Bone marrow (tissue), 2 donors: ENCODE measurements at regions not wholly inside any gene's neighbourhood (a gene's known extent, or its start where the extent isn't known, plus 50 kb on each side); places are given as distances from the start of the nearest gene placed in this dataset.
"Not testable (repeated sequence)": the region's sequence is repeated elsewhere in the genome, so short reads cannot be mapped to it uniquely, and the experiment has no call there.

Experiments
- DNase-seq, 2 donors: peaks; one replicate each; lab custom pipeline; 2025; lab: John Stamatoyannopoulos, UW

DNA sequence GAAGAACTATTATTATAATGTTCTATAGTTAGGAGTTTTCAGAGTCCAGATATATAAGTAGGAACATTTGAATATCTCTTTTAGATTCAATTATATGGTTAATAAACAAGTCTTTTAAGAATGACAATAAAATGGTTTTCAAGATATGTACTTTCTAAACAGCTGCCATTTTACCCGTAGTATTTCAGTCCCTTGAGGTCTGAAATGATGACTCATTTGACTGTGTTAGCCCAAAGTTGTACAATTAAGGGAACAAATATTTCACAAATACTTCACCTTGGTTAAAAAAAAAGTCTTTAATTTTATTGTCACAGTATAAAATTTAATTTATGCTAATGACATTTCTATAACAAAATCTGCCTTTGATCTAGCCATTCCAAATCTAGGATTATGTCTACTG, 91.6 kb upstream of the TANK start:
- DNase-seq, result no peak

- DNase-seq, result no peak
Measured at GRCh38 chr2:161070693-161071479, 89.3 kb upstream of the TANK start.

DNA sequence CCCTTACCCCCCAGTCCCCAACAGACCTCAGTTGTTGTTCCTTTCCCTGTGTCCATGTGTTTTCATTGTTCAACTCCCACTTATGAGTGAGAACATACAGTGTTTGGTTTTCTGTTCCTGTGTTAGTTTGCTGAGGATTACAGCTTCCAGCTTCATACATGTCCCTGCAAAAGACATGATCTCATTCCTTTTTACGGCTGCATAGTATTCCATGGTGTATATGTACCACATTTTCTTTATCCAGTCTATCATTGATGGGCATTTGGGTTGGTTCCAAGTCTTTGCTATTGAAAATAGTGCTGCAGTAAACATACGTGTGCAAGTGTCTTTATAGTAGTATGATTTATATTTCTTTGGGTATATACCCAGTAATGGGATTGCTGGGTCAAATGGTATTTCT, 87.8 kb upstream of the TANK start:
- DNase-seq, result not testable (repeated sequence)

DNA sequence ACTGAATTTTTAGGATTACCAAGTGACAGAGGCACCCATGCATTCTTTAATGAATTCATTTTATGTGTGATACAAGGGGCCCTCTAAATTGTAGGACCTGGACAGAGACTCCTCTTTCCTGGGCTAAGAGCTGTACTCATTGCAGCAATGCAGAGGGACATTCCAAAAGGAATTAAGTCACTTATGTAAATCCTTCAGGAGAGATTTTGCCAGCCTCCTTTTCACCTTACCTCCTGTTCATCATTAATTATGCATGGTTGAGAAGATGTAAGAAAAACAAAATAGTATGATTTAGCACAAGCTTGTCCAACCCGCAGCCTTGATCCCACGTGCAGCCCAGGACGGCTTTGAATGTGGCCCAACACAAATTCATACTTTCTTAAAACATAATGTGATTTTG, 84.5 kb upstream of the TANK start:
- DNase-seq, result no peak

DNA sequence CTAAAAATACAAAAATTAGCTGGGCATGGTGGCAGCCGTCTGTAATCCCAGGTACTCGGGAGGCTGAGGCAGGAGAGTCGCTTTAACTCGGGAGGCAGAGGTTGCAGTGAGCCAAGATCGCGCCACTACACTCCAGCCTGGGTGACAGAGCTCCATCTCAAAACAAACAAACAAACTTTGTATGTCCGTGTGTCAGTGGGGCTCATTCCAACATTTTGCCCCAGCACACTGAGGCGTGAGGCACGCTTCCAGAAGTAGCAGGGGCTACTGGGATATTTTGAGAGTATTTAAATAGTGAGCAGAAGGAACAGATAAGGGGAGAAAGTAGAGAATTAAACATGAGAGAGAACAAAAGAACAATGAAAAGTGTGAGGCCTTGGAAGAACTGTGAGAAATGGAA, 83.3 kb upstream of the TANK start:
- DNase-seq, result no peak

DNA sequence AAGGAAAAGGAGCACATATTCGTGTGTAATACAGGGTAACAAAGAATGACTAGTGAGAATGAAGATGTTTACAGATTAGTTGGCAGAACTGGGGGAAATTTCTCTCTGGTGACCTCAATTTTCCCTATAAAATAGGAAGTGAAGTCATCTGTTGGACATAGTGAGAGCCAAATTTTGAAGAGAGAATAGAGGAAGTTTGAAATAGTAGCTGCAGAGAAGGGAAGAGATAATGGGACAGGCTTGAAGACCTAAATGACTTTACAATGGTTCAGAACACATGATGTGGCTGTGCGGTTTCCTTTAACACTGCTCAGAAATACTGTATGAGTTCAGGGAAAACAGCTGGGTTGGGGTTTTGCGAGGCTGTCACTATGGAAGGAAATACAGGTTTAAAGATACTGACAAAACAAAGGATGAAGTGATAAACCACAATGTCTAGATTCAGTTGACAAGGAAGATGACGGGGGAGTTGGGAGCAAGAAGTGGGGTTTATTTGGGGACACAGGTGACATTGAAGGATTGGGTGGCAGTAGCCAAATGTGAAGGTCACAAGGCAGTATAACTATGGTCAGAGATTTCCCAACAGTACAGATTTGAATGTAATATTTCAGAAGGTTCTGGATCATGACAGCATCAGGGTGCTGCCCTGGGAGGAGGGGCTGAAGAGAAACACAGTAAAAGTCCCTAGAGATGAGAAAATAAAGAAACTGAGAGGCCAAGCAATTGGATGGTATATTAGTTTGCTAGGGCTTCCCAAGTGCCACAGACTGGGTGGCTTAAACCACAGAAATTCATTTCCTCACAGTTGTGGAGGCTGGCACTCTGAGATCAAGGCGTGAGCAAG, 82.6 kb upstream of the TANK start:
- peak; percentile 53 to 99 for DNase-seq

- DNase-seq, result no peak
Measured at GRCh38 chr2:161078211-161078539, 82.1 kb upstream of the TANK start.

DNA sequence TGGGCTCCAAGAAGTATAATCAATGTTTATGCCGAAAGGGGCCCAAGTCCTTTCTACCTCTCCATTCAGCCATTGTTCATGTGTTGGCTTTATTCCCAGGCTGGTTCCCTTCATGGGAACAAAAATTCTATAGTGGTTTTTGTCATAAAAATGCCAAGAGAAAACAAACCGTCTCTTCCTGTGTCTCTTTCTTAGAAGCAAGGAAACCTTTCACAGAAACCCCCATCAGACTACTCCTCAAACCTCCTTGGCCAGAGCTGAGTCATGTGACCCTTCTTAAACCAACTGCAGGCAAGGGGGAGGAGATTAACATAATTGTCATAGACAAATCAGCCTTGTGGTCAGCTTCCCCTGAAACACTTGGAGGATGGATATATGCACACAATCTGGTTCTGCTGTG, 75.1 kb upstream of the TANK start:
- no peak for DNase-seq

DNA sequence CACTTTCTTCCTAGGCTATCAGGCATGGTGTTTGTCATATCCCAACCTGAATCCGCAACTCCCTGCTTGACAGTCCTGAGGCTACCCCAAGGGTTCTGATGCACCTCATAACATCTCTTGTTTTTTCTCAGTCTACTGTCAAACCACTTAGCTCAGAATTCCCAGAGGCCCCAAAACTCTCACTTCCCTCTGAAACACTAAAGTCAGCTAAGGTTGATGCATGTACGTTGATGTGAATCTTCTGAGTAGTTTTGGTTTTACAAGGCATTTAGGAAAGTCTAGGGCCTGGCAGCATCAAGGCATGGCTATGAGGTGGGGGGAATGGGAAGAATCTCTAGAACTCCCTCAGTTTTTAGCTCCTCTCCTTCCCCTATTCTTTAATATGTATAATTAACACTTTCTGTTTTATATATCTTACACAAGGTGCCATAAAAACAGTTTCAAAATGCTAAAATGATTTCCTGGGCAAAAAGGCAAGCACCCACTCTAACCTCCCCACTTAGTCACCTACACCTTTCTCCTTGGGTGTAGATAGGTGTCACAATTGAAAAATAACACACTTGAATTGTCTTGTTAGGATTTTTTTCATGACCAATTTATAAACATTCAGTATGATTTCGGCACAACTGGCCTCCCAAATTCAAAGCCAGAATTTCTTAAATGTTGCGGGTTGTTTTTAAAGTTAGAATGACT, 71.4 kb upstream of the TANK start:
- no peak for DNase-seq

GRCh38 chr2:161090411-161090810, 69.8 kb upstream of the TANK start:
- peak in 1 of 2 donors; percentile 75 for DNase-seq

DNA sequence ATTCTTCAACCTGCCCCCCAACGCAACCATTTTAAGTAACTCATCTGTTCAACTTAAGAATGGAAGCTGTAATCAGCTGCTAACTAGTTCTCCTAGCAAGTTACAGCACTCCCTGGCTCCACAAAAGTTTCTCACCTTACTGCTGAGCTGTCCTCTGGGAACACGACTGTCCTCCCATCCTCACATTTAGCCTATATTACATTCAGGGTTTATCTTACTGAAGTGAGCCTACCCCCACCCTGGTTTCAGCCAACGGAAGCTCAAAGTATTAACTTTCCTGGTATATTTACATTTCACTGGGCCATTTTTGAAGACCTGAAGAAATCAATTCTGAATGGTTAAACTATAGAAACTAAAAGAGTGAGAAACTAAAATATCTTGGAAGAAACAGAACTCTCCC, 64.9 kb upstream of the TANK start:
- DNase-seq, result no peak

DNA sequence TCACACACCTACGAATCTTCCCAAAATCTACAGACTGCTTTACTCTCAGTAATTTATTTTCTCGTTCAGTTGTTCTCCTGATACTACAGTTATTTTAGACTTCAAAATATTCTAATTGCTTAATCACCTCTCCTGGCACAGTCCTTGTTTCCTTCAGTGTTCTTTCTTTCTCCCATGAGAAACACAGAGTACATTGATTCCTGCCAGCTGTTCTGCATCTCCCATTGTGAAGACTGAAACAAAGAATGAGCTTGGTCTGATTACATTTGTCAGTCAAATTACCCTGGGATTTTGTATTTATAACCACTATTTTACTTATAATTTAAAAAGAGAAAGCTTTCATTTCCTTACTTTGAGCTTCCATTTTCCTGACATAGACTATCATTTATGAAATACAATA, 63.9 kb upstream of the TANK start:
- no peak for DNase-seq

DNA sequence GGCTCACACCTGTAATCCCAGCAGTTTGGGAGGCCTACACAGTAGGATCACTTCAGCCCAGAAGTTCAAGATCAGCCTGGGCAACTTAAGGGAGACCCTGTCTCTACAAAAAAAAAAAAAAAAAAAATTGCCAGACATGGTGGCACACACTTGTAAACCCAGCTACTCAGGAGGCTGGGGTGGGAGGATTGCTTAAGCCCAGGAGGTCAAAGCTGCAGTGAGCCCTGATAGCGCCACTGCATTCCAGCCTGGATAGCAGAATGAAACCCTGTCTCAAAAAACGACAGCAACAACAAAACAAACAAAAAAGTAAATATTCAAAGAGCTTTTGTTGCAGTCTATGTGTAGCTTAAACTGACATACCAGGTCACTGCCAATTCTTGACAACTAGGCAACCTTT, 63.1 kb upstream of the TANK start:
- DNase-seq, result no peak

DNA sequence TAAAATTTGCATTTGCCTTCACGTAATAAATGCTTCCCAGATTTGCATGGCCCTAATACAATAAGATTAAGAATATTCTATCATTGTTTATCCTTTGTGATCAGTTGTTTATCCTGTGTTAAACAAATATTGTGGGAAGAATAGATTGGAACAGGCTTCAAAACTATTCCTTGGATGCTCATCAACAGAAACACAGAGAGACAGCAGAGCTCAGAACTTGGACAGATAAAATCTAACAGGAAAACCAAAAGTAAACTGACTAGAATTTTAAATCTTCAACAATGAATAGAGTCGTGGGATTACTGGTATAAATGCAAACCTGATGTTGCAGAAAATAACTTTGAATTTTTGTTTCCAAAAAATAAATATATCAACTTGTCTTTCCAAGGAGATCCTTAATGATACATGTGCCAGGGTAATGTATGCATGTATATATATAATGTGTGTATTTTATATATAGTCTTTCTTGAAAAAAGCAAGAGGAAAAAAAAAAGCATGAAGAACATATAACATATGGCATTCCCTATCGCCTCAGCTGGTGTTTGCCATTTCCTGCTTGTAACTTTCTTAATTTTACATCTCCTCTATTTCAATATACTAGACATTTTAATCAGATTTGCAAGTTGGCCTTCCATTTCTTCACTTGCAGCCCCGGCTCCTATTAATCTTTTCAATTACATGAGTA, 59.9 kb upstream of the TANK start:
- no peak for DNase-seq

DNA sequence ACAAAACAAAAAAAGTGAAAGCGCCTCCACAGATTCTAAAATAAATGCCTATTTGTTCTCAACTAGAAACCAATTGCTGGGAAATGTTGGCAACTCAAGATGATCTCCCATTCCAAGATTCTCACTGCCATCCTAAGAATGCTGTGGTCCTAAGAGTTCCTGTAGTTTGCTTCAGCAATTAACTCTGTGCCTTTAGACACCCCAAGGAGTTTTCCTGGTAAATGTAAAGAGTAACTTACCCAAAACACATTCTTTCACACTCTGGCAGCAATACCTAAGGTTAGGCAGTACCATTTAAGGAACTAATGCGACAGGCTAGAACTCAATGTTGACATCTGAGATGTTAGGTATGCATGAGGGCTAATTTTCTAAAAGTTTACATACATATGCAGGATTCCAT, 58.8 kb upstream of the TANK start:
- no peak for DNase-seq

DNA sequence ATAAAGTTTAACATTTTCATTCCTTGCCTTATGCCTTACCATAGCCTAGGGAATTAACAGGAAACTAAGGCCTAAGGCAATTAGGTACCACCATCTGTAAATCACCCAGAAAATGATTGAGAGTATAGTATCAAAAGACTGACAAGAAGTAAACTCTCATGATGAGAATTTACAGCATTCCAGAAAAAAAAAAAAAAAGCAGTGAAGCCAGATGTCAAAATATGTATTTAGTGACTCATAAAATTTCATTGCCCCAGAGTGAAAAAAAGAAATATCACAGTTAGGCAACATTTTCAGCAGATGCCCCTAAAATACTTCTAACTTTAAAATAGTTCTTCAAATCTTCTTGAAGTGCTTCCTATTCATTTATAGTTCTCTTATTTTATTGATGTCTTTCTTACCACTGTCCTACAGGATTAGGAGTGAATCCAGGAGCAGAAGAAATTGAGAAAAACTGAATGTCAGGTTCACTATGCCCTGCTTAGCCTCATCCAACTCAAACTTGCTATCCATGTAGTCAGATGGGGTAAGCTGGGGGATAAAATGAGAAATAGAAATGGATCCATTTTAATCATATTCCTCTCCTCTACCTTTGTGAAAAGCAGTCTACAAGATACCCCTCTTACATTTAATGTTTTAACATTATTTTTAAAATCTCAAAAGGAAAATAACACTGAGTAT, 57.3 kb upstream of the TANK start:
- DNase-seq, result no peak

DNA sequence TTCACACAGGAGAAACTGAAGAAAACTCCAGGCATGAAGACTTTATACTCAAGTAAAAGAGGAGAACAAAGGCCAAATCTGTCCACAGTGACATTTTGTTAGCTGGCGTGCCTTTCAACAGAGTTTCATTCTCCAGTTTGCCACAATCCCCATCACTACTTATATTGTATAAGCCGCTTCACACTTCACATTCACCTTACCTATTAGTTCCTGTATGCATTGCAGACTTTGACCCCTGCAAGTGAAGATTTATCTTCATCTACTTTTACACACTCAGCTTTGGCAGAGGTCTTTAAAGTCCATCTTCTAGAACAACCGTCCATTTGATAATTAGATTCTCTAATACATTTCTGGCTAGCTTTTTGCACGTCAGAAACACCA, 56.8 kb upstream of the TANK start:
- DNase-seq, result no peak

- DNase-seq, result no peak
Measured at GRCh38 chr2:161104054-161104553, 56.1 kb upstream of the TANK start.

DNA sequence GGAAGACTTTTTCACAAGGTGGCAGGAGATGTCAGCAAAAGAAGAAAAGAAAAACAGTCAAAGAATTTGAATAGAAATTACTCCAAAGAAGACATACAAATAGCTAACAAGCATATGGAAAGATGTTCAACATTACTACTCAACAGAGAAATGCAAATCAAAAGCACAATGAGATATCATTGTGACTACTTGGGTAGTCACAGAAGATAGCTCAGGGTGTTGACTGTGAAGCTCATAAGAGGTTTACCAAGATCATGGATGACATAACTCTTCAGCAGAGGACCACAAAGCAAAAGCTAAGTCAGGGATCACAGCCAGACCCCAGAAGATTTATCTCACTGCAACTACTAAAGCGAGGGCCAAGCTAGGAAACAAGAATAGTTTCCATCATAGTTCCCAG, 53.0 kb upstream of the TANK start:
- DNase-seq, result no peak
